Right lobe of liver (tissue), 4 donors: ENCODE measurements at regions not wholly inside any gene's neighbourhood (a gene's known extent, or its start where the extent isn't known, plus 50 kb on each side); places are given as distances from the start of the nearest gene placed in this dataset.

Source experiments
- CTCF ChIP-seq, 4 donors: fragments of 200-600 bp in 3 of 4; fragments of 450-650 bp in 1 of 4; IDR thresholded peaks; one replicate each; pipeline versions ENCODE4 v1.5.1 to v1.8.0; 2016 to 2022; ENCODE audit warnings: antibody characterized with exemption in 4 of 4, mild to moderate bottlenecking in 2 of 4
- POLR2A ChIP-seq: fragments of 450-650 bp; IDR thresholded peaks from one replicate; pipeline ENCODE4 v1.6.1; 2017; ENCODE audit warnings: antibody characterized with exemption, mild to moderate bottlenecking
- donor health status: DM: no; HTN: no; CAD: no.
- donor health status: DM: no; HTN: no; CAD: no.
- donor health status: DM: no; HTN: yes; CAD: no.

GRCh38 chr20:46840054-46840729 is 54.5 kb upstream of the EYA2 start:
- no peak for TF ChIP-seq CTCF (IDR thresholded peaks at IDR 0.05)
- TF ChIP-seq POLR2A: no peak
